ENCODE measurements at regions not wholly inside any gene's neighbourhood (a gene's known extent, or its start where the extent isn't known, plus 50 kb on each side); places are given as distances from the start of the nearest gene placed in this dataset.

GRCh38 chr6:140045116-140045515 lies 670.7 kb upstream of the CITED2 start:
- Histone ChIP-seq H3K27ac (no peak overlapping the region), H3K4me2 (ENCODE audit: unreplicated experiment) (no peak overlapping the region), H3K9ac (no peak overlapping the region), H3K36me3 (ENCODE audit: low read depth) (no peaks in the 10 kb centered on the region), H3K4me1 (ENCODE audit: insufficient read depth) (peaks cover 39% of the 10 kb centered on the region), H3K79me2 (ENCODE audit: insufficient read depth) (no peaks in the 10 kb centered on the region), H2AFZ (no peak overlapping the region), H3K9me2 (ENCODE audit: insufficient read depth) (no peaks in the 10 kb centered on the region), H3K4me3 (no peak overlapping the region), H4K20me1 (ENCODE audit: insufficient read depth) (no peaks in the 10 kb centered on the region), H3F3A (ENCODE audit: insufficient read depth) (peaks cover 29% of the 10 kb centered on the region), H3K27me3 (replicated peaks; ENCODE audit: insufficient read depth) (no peaks in the 10 kb centered on the region), H3K9me3 (ENCODE audit: low read depth) (no peaks in the 10 kb centered on the region)
- TF ChIP-seq EZH2phosphoT487 (IDR thresholded peaks at IDR 0.05; ENCODE audit: insufficient read depth, low read depth) (no peak), EZH2 (IDR thresholded peaks at IDR 0.05; ENCODE audit: insufficient read depth, poor library complexity, severe bottlenecking) (no peak)
- in situ Hi-C loops (cut with MboI): no loop called here
- no peak for DNase-seq
- 94% methylated on average over 1 of the region's 1 CpG; no CpG with 5 or more reads in 1 of the 2 experiments for WGBS, 2 experiments (ENCODE audit: low coverage in 1 of 2, low lambda C conversion rate in 2 of 2, missing lambda C conversion rate in 2 of 2)

DNA sequence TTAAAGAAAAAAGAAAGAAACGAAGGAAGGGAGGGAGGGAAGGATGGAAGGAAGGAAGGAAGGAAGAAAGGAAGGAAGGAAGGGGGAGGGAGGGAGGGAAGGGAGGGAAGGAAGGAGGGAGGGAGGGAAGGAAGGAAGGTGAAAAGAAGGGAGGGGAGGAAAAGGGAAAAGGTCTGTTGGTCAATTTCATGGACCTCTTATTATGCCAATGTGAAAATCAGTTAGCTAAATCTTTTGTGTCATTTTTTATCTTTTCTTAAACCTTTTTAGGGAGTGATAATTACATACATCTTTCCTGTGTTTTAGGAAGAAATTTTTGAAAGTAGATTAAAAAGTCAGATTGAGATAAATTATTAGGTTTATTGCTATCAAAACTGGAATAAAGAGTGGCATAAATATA lies 670.2 kb upstream of the CITED2 start:
- no peaks in the 10 kb centered on the region for H3K79me2 ChIP-seq (ENCODE audit: insufficient read depth)
- peaks cover 39% of the 10 kb centered on the region for H3K4me1 ChIP-seq (ENCODE audit: insufficient read depth)
- WGBS, 2 experiments (ENCODE audit: low coverage in 1 of 2, low lambda C conversion rate in 2 of 2, missing lambda C conversion rate in 2 of 2): 83 to 97% methylated on average over 1 of the region's 1 CpG
- no peak overlapping the region for H3K27ac ChIP-seq
- H2AFZ ChIP-seq: no peak overlapping the region
- H4K20me1 ChIP-seq (ENCODE audit: insufficient read depth): no peaks in the 10 kb centered on the region
- H3K9ac ChIP-seq: no peak overlapping the region
- no peak for TF ChIP-seq EZH2phosphoT487 (IDR thresholded peaks at IDR 0.05; ENCODE audit: insufficient read depth, low read depth)
- no peak for TF ChIP-seq EZH2 (IDR thresholded peaks at IDR 0.05; ENCODE audit: insufficient read depth, poor library complexity, severe bottlenecking)
- H3K9me2 ChIP-seq (ENCODE audit: insufficient read depth): no peaks in the 10 kb centered on the region
- no peak for DNase-seq
- no peak overlapping the region for H3K4me3 ChIP-seq
- H3K9me3 ChIP-seq (ENCODE audit: low read depth): no peaks in the 10 kb centered on the region
- in situ Hi-C loops (cut with MboI): no loop called here
- H3F3A ChIP-seq (ENCODE audit: insufficient read depth): peaks cover 26% of the 10 kb centered on the region
- no peak overlapping the region for H3K4me2 ChIP-seq (ENCODE audit: unreplicated experiment)
- no peaks in the 10 kb centered on the region for H3K36me3 ChIP-seq (ENCODE audit: low read depth)
- no peaks in the 10 kb centered on the region for H3K27me3 ChIP-seq (replicated peaks; ENCODE audit: insufficient read depth)

DNA sequence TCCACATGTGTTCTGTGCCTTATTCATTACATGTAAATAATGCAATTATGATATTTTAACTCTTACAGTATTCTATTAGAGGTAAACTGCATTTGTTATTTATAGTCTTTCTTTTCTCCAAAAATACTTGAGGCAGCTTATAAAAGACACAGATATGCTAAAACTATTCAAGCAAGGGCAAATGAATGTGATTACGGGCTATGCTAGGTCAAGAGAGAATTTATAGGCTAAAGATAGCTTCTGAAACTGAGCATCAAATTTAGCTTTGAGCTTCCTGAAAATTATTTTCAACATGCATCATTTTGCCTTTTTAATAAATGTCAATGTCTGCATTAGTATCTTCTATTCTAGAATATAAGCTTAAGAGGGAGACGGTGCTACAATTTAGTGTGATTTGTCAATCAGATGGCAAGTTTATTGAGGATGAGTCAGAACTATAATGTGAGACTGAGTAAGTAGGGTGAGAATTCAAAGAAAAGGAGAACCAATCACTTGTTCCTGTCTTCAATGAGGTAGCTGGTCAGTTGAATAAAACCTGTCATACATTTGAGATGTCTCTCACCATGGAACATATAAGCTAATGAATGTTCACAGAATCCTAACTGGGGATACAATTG lies 669.4 kb upstream of the CITED2 start:
- H3K4me3 ChIP-seq: no peak overlapping the region
- 58 to 59% methylated on average over 2 of the region's 2 CpGs for WGBS, 2 experiments (ENCODE audit: low coverage in 1 of 2, low lambda C conversion rate in 2 of 2, missing lambda C conversion rate in 2 of 2)
- in situ Hi-C loops (cut with MboI): no loop called here
- H3K27me3 ChIP-seq (replicated peaks; ENCODE audit: insufficient read depth): no peaks in the 10 kb centered on the region
- peaks cover 26% of the 10 kb centered on the region for H3F3A ChIP-seq (ENCODE audit: insufficient read depth)
- H3K27ac ChIP-seq: peak overlapping the region; percentile 24; the same call in 1 of the 2 replicates
- no peaks in the 10 kb centered on the region for H4K20me1 ChIP-seq (ENCODE audit: insufficient read depth)
- DNase-seq: peak; percentile 56
- no peak overlapping the region for H3K9ac ChIP-seq
- no peaks in the 10 kb centered on the region for H3K79me2 ChIP-seq (ENCODE audit: insufficient read depth)
- H3K4me1 ChIP-seq (ENCODE audit: insufficient read depth): peaks cover 39% of the 10 kb centered on the region
- H2AFZ ChIP-seq: no peak overlapping the region
- no peaks in the 10 kb centered on the region for H3K9me3 ChIP-seq (ENCODE audit: low read depth)
- H3K4me2 ChIP-seq (ENCODE audit: unreplicated experiment): peak overlapping the region; percentile 33
- H3K9me2 ChIP-seq (ENCODE audit: insufficient read depth): no peaks in the 10 kb centered on the region
- no peak for TF ChIP-seq EZH2phosphoT487 (IDR thresholded peaks at IDR 0.05; ENCODE audit: insufficient read depth, low read depth)
- TF ChIP-seq EZH2 (IDR thresholded peaks at IDR 0.05; ENCODE audit: insufficient read depth, poor library complexity, severe bottlenecking): no peak
- H3K36me3 ChIP-seq (ENCODE audit: low read depth): no peaks in the 10 kb centered on the region

GRCh38 chr6:140043357-140043756 lies 668.9 kb upstream of the CITED2 start:
- Histone ChIP-seq H3F3A (ENCODE audit: insufficient read depth) (peaks cover 26% of the 10 kb centered on the region), H3K4me3 (no peak overlapping the region), H3K36me3 (ENCODE audit: low read depth) (no peaks in the 10 kb centered on the region), H3K4me1 (ENCODE audit: insufficient read depth) (peaks cover 39% of the 10 kb centered on the region), H3K9me2 (ENCODE audit: insufficient read depth) (no peaks in the 10 kb centered on the region), H3K27me3 (replicated peaks; ENCODE audit: insufficient read depth) (no peaks in the 10 kb centered on the region), H3K9ac (no peak overlapping the region), H4K20me1 (ENCODE audit: insufficient read depth) (no peaks in the 10 kb centered on the region), H3K27ac (peak overlapping the region; percentile 24; the same call in 1 of the 2 replicates), H3K4me2 (ENCODE audit: unreplicated experiment) (peak overlapping the region; percentile 18), H3K9me3 (ENCODE audit: low read depth) (no peaks in the 10 kb centered on the region), H2AFZ (no peak overlapping the region), H3K79me2 (ENCODE audit: insufficient read depth) (no peaks in the 10 kb centered on the region)
- 0% methylated on average over 1 of the region's 1 CpG for WGBS, 2 experiments (ENCODE audit: low coverage in 1 of 2, low lambda C conversion rate in 2 of 2, missing lambda C conversion rate in 2 of 2)
- in situ Hi-C loops (cut with MboI): no loop called here
- TF ChIP-seq EZH2phosphoT487 (IDR thresholded peaks at IDR 0.05; ENCODE audit: insufficient read depth, low read depth): no peak
- no peak for TF ChIP-seq EZH2 (IDR thresholded peaks at IDR 0.05; ENCODE audit: insufficient read depth, poor library complexity, severe bottlenecking)
- peak; percentile 92 for DNase-seq

All from GM23248 (cell line).